ENCODE measurements at regions not wholly inside any gene's neighbourhood (a gene's known extent, or its start where the extent isn't known, plus 50 kb on each side); places are given as distances from the start of the nearest gene placed in this dataset.
"Not testable (repeated sequence)": the region's sequence is repeated elsewhere in the genome, so short reads cannot be mapped to it uniquely, and the experiment has no call there.

DNA sequence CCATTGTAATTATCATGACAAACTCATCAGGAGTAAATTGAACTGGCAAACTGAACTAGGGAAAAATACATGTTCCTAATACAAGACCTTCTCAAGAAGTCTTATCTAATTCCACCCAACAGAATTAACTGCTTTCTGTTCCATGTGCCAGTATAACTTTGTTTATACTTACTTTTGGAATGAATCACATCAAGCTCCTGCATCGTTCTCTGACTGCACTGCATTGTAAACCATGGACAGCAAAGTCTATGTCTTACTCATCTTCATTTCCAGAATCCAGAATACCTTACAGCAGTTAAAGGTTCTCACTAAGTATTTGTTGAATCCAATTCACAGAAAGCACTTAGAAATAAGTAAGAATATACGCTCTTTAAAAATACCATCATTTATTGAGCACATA is 102.8 kb downstream of the PLK2 start:
- DNase-seq, result no peak

DNA sequence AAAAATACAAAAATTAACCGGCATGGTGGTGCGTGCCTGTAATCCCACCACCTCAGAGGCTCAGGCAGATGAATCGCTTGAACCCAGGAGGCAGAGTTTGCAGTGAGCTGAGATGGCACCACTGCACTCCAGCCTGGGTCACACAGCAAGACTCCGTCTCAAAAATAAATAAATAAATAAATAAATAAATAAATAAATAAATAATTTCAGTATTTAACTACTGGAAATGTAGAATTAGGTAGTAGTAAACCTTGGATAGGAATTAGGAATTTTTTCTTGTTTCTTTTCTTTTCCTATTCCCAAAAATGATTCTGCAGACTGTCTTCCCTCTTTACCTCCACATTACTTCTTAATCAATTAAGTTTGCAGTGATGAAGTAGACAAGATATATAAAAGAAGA is 103.2 kb downstream of the PLK2 start:
- DNase-seq, result no peak

DNA sequence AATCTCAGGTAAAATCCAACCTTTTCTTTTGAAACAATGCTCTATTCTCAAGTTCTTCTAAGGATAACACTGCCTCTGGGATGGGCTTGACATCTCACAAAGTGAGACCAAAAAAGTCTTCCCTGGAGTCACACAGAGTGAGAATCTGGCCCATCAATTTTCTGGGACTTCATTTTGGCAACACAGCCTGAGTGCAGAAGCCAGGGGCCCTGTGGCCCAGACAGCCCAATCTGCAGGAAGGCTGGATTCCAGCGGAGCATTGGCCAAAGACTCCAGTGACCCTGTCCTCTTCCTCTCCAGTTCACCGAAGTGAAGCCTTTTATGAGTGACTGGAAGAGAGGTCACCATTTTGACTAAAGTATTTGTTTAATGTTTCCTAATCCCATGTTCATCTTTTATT is 105.1 kb downstream of the PLK2 start:
- no peak for DNase-seq

DNA sequence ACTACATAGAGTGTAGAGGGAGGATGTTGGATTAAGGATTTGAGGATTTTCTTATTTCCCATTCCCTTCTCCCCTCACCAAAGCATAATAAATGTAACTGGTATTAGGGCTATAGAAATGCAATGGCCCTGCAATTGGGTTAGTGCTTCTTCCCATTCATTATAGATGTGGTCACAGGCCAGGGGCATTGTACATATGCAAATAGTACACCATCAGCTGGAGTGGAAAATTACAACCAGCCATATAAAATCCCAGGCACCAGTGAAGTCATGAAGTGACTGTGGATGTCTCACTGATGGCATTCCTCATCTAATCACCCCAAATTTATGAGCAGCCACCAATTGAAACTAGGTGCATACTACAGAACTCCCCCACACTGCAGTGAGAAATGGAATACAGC is 105.9 kb downstream of the PLK2 start:
- no peak for DNase-seq

DNA sequence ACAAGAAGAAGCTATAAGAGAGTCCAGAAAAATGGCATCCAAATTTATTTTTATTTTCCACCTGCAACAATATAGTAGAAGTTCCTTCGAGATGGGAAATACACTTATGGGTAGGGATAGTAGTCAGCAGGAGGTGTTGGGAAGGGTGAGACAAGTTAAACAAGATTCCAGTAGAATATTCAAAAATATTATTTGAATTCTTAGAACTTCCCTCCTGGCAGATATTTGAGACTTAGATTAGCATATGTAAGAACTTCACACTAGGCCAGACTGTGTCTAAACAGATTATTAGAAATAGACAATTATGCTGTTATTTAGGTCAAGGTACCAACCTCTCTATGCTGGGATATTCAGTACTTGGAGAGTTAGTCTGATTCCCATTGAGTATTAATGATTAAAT is 108.7 kb downstream of the PLK2 start:
- DNase-seq, result no peak

DNA sequence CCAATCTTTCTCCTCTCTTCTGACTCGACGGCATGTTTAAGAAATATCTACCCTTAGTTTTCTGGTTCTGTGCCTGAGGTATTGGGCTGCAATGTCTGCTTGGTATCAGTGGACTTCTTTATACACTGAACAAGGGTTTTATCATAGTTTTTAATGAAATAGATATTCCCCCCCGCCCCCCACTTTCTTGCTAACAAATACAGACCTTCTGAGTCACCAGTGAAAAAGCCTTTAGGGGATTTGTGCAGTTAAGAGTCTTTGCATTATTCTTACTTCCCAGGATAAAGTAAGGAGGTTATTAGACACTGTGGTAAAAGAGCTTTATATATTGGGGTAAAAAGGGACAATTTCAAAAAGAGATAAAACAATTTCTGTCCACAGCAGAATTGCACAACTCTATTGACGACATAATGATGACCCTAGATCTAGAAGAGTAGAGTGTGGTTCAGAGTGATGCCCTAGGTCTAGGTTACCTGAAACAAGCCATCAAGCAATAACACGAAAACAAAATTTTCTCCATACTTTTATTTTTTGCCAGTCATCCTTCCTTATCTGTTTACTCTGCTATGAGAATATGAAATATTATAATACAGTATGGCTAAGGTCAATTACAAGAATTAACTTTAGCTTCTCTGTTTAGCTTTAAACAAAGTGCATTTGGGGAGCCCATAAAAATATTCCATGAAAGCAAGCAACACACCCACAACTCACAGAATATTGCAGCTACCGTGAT is 110.7 kb downstream of the PLK2 start:
- DNase-seq, result no peak

DNA sequence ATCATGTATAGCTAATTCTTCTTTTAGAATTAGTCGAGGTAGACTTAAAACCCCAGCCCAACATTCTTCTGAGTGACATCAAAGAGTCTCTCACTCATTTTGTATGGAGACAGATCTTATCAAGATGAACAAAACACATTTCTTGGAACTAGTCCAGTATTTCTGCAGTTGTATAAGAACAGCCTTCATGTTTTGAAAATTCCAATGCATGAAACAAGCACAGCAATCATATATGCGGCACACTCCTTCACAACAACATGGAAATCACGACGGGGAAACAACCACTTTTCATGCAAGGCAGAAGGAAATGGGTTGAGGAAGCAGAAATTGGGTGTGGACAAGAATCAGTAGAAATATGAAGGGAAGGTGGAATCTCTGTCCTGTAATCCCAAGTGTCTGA is 113.8 kb downstream of the PLK2 start:
- no peak for DNase-seq

DNA sequence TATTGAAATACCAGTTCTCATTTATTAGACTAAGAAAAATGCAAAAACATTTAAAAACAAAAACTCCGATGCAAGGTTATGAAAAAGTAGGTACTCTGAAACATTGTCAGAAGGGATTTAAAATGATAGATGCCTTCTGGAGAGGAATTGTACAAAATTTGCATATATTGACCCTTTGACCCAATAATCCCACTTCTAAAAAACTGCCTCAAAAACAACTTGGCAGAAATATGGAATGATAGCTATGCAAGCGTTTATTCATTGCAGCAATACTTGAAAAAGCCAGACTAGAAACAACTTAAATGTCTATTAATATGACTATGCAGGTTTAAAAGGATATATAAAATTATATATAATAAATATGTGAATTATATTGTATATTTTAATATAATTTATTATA is 118.4 kb downstream of the PLK2 start:
- DNase-seq, result no peak

DNA sequence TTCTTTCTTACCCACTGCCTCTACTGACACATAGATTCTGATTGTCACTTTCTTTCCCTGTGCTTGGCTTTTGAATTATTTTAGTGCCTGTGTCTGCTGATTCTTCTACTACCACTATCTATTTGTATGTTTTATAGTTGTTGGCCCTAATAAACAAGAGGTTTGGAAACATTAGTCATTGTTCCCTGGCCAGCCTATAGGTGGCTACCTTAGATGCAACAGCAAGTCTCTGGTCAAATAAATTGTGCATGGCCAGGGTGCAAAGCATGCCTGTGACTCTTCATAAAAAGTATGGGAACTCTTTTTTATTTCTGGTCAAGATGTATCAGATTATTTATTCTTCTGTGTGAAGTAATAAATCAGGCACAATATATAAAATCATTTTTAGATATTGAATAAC is 124.4 kb downstream of the PLK2 start:
- DNase-seq, result no peak

DNA sequence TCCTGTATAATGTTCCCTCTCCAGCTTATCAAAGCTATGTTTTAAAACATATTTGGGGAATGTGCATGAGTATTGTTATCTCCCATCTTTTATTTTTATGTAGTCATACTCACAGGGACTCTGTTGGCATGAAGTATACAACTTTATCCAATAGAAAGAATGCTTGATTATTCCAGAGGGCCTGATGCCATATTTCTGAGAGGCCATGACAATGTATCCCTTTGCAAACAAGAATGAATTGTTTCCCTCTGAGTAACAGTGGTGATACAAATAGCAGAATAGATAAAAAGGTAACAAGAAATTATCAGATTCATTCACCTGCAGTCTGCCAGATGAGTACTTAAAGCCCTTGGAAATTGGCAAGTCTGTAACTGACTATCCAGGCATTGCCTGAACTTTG is 125.9 kb downstream of the PLK2 start:
- DNase-seq, result no peak

DNA sequence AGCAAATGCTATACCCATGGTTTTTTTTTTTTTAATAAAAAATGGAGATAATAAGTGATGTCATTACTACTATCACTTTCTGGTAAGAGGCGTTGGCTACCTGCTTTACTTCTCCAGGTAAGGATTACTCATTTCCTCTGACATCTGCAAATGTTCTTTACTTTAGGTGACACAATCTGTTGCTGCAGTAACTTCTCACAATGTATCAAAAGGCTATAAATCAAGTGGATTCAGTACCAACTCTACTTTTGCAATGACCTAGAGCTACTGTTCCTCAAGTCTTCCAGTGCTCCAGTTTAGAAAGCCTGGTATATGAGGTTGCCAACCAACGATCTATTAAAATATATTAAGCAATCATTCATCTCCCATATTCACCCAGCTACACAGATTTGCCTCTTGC is 129.1 kb downstream of the PLK2 start:
- no peak for DNase-seq

DNA sequence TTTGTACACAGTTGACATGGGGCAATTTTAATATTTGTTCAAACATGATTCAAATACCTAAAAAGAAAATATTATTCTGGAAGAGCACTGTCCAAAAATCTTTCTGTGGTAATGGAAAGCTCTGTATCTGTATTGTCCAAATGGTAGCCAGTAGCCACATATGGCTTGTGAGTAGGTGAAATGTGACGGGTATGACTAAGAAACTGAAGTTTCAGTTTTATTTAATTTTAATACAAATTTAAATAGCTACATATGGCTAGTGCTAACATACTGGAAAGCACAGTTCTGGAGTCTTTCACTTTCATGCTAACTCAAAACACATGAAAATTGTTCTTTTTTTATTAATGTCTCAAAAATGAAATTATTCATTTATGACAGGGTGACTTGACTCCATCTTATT is 132.6 kb downstream of the PLK2 start:
- no peak for DNase-seq

DNA sequence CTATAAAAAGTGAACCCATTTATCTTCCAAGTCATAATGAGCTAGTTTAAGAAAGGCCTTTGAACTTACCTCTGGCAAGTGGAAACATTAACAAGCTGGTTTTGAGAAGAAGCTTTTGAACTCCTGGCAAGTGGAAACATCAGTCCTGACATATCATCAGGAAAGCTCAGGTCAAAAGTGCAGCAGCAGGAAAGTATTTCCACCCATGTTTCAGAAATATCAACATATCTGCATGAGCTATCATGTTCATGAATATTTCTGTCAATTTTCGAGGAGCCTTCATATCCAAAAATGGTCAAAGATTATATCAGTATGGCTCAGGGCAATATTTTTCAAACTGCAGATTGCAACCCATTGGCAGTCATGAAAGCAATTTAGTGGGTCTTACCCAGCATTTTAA is 133.9 kb downstream of the PLK2 start:
- DNase-seq, result no peak

DNA sequence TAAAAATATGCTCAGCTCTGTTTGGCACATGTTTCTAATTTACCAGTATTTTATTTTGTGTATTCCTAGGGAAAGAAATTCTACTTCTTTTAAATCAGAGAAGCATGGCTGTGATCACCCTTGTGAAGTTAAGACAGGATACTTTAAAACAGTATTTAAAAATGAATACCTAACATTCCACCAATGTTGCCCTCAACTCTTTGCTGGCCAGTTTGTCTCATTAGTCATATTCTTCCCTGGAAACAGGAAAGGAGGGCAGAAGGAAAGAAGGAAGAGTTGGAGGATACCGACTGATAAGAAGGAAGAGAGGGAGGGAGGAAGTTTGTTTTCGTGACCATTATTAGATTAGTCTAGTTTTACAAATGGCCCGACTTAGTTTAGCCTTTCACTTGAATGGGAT is 137.4 kb downstream of the PLK2 start:
- DNase-seq, result no peak

DNA sequence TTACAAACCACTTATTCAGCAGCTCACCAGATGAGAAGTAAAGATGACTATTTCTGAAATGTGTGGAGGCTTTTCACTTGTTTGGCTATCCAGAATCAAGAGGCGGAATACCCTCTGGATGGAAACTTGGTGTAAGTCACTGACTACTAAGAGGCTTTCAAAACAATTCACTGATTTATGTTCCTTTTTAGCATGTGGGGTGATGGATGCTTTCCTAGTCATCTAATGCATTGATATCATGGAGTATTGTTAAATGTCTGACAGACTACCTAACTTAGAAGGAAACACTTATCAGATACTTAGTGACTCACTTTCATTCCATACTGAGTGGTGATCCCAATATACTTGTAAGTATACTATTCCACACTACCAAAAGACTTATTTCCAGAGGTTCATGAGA is 141.4 kb downstream of the PLK2 start:
- DNase-seq, result no peak

DNA sequence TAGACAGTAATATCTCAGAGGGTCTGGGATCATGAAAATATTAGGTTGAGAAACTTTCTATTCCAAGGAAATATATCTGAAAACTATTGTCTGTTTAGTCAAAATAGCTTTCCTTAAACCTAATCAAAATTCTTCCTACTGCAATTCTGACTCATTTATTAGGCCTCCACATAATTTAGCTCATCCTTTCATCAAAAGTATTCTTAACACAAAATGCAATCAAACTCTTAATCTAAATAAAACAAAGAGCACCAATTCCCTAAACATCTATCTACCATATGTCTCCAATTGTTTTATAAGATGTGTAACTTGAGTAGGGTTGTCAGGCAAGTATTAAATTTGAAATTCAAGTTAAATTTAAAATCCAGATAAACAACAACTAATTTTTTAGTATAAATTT is 142.1 kb downstream of the PLK2 start:
- peak; percentile 2 for DNase-seq

DNA sequence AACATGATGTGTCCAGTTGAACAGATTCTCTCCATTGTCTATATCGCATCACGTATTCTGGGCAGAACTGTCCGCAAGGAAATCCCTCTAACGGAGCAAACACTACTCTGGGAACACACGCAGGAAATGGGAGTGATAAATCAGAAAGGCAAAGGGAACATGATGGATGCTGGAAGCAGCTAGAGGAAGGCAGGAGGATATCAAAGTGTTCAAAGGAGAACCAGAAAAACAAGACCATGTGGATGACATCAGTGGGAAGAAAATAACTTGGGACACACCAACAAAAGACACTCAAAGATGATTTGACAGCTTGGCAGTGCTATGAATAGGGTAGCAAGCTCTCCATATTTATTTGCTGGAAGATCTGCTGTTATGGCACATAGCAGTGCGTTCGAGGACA is 142.9 kb downstream of the PLK2 start:
- DNase-seq, result no peak

DNA sequence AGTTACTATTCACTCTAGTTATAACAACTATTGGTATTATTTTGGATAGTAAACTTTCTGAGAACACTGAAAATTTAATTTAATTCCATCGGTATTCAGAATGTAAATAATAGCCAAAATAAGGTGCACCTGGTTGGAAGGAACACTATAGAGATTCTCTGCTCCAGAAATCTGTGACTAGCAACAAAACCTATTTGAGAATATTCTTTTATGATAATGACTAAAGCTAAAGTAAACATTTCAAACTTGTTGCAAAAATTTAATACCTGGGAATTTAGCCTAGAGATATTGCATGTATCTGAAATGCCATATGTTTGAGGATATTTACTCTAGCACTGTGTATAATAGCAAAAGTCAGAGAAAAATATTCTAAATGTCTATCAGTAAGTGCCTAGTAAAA is 144.1 kb downstream of the PLK2 start:
- no peak for DNase-seq

DNA sequence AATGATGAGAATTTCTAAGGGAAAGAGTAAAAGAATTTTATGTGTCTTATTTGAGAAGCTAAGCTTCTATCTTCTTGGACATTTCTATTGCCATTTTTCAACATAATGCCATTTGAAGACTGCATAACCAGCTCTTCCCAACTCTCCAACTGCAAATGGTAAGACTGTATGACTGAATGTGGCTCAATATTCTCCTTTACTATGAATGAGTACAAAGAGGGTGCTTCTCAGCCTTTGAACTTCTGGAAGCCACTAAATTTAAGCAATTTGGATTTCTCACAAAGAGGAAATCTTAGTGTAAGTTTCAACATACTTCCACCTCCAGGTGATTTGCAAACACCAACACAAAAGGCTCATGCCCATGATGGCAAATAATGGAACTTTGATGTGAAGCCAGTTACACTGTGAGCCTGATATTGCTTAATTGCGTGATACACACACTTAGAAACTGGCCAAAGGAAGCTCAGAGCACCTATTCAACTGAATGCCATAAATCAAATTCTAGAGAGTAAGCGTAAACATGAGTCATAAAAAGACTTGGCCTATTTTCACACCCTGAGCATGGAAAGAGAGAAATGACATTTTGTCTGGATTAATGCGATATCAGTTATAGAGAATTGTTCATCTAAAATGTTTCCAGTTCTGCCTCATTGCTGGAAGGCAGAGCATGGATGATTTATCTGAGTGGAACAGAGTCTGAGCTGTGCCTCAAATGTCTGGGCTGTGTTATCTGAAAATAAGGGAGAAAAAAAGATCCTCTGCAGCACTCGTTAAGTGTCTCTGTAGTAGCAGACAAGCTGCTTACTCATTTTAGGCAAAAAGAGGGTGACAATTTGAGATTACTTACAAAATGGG is 145.3 kb downstream of the PLK2 start:
- DNase-seq, result no peak

DNA sequence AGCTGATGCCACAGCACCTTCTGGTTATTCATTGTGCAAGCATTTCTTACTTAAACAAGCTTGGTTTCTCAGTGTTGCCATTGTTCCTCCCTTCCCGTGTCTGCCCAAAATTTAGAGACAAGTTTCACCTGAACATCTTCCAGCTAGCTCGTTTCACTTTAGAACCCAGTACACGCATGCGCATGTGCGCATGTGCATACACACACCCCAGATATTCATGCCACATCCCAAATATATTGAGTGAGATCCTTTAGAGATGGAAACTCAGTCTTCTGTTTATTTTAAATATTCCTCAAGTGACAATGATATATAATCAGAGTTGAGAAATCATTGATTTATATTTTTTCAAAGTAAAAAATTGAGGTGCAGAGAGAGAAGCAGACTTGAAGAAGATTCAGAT is 147.6 kb downstream of the PLK2 start:
- no peak for DNase-seq

DNA sequence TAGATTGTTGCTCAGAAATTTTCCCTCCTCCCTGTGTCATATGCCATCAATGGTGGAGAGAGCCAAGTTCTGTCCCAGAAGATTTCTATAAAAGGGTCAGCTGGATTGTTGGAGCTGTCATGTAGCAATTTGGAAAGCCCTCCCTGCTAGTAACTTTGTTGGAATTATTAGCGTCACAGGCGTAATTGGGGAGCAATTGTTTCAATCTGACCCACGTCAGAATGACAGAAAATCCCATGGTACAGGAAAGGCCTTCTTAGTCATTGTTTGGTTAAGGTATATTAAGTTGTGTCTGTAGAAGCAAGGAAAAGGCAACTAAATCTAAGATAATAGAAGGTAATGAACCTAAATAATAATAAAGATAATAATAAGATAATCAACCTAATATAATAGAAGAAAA is 148.4 kb downstream of the PLK2 start:
- no peak for DNase-seq

DNA sequence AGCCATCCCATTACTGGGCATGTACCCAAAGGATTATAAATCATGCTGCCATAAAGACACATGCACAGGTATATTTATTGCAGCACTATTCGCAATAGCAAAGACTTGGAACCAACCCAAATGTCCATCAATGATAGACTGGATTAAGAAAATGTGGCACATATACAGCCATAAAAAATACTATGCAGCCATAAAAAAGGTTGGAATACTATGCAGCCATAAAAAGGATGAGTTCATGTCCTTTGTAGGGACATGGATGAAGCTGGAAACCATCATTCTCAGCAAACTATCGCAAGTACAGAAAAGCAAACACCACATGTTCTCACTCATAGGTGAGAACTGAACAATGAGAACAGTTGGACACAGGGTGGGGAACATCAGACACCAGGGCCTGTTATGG is 151.5 kb downstream of the PLK2 start:
- DNase-seq, result not testable (repeated sequence)

DNA sequence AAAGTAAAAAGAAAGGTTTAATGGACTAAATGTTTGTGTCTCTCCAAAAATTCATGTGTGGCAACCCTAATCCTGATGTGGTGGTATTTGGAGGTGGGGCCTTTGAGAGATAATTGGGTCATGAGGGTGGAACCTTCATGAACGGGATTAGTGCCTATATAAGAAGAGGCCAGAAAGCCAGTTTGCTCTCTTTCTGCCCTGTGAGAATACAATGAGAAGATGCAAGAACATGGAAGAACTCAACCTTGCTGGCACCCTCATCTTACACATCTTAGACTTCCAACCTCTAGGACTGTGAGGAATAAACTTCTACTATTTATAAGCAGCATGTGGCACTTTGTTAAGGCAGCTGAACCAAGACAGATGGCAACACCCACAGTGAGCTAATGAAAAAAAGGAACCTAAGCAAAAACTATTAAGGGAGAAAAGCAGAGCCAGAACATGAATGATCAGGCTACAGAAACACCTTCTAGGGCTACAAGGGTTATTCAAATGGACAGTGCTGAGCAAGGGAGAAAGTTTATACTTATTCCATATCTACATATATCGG is 159.5 kb downstream of the PLK2 start:
- DNase-seq, result peak; percentile 12

DNA sequence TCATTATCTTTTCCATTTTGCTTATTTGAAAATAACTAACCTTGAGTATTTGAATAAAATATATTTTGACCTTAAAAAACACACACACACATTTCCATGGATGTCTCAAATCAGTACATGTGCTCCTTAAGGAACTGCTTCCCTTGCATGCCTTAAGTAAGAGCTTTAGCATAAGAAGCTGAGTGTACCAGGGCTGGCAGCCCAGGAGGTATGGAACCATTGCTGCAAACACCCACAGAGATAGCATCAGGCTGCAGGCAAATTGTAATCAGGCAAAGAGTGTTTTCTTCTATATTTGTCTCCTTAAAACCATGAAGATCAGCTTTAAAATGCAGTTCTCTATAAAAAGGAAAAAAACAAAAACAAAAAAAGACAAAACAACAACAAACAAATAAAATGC is 160.6 kb downstream of the PLK2 start:
- DNase-seq, result no peak

Measured in NCI-H2171 treated with DMSO at 0.1 percent for 48 hours (cell line).